ENCODE measurements at regions not wholly inside any gene's neighbourhood (a gene's known extent, or its start where the extent isn't known, plus 50 kb on each side); places are given as distances from the start of the nearest gene placed in this dataset.
A peak's percentile ranks its signal among the peaks of the same experiment; 100 is the strongest.

- no peak for DNase-seq
These were observed 86.7 kb upstream of the PRKAR2B start for GRCh38 chr7:106957766-106958165.

- DNase-seq: no peak
These were observed 84.8 kb upstream of the PRKAR2B start for GRCh38 chr7:106959753-106960152.

GRCh38 chr7:106962751-106963150 is 81.8 kb upstream of the PRKAR2B start:
- DNase-seq: no peak

GRCh38 chr7:106964466-106964865 is 80.0 kb upstream of the PRKAR2B start:
- DNase-seq: peak; percentile 43

GRCh38 chr7:106965108-106965507 is 79.4 kb upstream of the PRKAR2B start:
- no peak for DNase-seq

GRCh38 chr7:106966121-106966520 is 78.4 kb upstream of the PRKAR2B start:
- DNase-seq: no peak

- no peak for DNase-seq
These were observed 76.3 kb upstream of the PRKAR2B start for GRCh38 chr7:106968160-106968559.

GRCh38 chr7:106978425-106979420 is 65.8 kb upstream of the PRKAR2B start:
- DNase-seq: no peak

GRCh38 chr7:106979551-106980357 is 64.8 kb upstream of the PRKAR2B start:
- DNase-seq: no peak

- DNase-seq: no peak
These were observed 64.2 kb upstream of the PRKAR2B start for GRCh38 chr7:106980358-106980685.

- peak; percentile 68 for DNase-seq
These were observed 62.1 kb upstream of the PRKAR2B start for GRCh38 chr7:106982415-106982814.

- no peak for DNase-seq
These were observed 60.5 kb upstream of the PRKAR2B start for GRCh38 chr7:106984034-106984433.

GRCh38 chr7:106986450-106986977 is 58.0 kb upstream of the PRKAR2B start:
- DNase-seq: no peak

- DNase-seq: no peak
These were observed 56.7 kb upstream of the PRKAR2B start for GRCh38 chr7:106987777-106988176.

- no peak for DNase-seq
These were observed 52.0 kb upstream of the PRKAR2B start for GRCh38 chr7:106992511-106992910.

All from NCI-H1092 treated with DMSO at 0.1 percent for 48 hours (cell line).